GM21576 (cell line): ENCODE measurements at regions not wholly inside any gene's neighbourhood (a gene's known extent, or its start where the extent isn't known, plus 50 kb on each side); places are given as distances from the start of the nearest gene placed in this dataset.
"Not testable (repeated sequence)": the region's sequence is repeated elsewhere in the genome, so short reads cannot be mapped to it uniquely, and the experiment has no call there.

ENCODE experiments used
- ATAC-seq: cut with Tn5 transposase; IDR thresholded peaks from one replicate; pipeline ENCODE4 v1.9.1; 2021; ENCODE audit warnings: mild to moderate bottlenecking, moderate library complexity; ENCODE audit not compliant: unreplicated experiment

DNA sequence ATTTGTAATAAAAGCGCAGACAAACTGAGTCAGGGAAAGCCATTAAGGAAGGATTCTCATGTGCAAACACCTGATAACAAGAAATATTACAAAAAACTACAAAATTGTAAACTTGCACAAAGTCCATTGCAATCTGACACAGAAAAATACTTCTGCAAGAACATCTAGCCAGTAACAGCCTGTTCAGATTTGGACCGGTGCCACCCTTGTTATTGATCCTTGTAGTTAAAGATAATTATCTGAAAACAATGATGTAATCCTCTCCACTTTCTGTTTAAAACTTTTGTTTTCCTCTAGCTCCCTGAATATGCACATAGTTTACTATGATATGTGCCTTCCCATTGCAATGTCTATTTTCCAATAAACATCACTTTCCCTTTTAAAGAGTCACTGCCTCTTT is 1090.2 kb downstream of the PLOD2 start:
- ATAC-seq = no peak

DNA sequence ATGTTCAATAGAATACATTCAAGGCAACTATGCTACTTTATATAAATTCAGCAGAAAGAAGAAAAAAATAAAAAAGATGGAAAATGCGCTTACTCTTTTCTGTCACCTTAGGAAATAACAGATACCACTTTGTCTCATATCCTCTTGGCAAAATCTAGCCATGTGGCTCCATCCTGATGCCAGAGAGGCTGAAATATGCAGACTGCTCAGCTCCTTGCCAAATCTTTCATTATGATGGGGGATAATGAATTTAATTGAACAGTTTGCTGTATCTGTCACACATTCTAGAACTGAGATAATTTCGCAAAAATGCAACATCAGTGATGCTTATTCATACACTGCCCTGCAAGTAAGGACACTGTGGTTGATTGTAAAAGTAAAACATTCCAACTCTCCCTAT is 1081.5 kb downstream of the PLOD2 start:
- no peak for ATAC-seq

DNA sequence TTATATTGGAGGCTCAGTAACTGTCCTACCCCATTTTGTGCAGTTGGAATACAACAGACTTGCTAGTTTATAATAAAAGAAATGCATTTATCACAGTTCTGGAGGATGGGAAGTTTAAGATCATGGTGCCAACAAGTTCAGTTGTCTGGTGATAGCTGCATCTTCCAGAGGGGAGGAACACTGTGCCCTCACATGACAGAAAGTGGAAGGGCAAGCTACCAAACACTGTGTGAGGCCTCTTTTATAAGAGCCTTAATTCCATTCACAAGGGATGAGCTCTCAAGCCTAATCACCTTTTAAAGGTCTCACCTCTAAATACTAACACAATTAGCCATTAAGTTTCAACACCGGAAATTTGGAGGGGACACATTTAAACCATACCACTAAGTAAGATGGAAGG is 1073.9 kb downstream of the PLOD2 start:
- ATAC-seq = no peak

DNA sequence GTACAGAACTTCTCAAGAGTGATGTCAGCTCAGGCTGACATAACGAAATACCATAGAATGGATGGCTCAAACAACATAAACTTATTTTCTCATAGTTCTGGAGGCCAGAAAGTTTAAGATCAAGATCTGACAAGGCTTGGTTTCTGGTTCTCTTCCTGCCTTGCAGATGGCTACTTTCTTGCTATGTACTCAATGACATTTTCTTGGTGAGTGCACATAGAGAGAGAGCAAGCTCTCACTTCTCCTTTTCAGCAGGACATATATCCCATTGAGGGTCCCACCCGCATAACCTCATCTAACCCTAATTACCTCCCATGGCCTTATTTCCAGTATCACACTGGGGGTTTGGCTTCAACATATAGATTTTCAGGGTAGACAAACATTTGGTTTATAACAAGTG is 1072.1 kb downstream of the PLOD2 start:
- peak; percentile 68 for ATAC-seq

DNA sequence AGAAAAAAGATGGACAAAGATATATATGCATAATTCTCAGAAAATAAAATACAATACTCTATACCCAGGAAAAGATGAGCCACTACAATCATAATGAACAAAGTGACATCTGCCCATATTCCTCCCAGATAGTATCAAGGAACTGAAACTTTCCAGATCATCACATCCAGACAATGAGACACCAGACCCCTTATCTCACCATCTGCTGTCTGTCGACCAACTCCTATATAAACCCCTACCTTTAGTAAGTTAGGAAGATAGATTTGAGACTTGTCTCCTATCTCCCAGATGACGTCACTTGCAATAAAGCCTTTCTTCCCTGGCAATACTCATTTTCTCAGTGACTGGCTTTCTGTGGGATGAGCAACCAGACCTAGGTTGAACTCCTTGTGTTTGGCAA is 1071.6 kb downstream of the PLOD2 start:
- ATAC-seq = peak; percentile 23

DNA sequence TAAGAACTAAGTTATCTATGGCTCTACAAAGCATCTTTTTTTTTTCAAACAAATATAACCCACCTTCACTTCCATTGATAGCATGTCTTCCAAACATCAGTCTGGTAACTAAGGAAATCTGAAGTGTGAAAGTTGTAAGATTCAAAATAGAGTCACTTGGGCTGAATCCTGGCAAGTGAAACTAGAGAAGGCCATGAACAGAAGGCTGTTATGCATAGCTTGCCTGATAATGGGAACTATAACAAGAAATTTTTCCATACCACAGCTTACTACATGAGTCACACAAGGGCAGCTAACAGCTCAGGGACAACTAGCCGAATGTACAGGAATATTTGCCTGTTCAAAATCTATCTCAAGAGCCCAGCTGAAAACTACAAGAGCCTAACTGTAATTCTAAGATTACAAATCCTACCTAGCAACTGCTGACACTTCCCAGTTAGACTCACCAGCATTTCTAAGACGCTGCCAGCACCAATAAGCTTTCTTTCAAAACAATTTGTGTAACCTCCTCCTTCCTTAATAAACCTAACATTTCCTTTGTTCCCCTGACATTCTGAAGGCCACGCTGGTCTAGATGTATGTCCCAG is 1066.5 kb downstream of the PLOD2 start:
- peak; percentile 96 for ATAC-seq

DNA sequence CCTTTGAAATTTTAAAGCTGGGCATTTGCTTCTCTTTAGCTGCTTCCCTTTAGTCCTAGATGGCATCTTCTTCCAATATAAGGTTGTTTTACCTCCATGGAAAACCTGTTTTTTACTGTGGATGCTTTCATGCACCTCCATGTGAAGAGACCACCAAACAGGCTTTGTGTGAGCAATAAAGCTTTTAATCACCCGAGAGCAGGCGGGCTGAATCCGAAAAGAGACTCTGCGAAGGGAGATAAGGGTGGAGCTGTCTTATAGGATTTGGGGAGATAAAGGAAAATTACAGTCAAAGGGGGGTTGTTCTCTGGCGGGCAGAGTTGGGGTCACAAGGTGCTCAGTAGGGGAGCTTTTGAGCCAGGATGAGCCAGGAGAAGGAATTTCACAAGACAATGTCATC is 1049.8 kb downstream of the PLOD2 start:
- not testable (repeated sequence) for ATAC-seq

DNA sequence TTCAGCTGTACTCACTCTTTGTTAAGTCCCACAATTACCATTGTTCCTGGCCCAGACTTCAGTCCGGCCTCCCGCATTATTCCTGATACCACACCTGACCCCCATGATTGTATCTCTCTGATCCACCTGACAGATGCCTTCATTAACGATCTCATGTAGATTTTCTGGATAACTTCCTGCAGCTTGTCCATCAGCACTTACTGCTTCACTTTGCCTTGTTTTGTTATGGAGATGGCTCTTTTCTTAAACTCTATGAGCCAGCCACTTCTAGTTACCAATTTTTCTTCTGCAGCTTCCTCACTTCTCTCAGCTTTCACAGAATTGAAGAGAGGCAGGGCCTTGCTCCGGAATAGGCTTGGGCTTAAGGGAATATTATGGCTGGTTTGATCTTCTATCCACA is 1044.2 kb downstream of the PLOD2 start:
- ATAC-seq = no peak

DNA sequence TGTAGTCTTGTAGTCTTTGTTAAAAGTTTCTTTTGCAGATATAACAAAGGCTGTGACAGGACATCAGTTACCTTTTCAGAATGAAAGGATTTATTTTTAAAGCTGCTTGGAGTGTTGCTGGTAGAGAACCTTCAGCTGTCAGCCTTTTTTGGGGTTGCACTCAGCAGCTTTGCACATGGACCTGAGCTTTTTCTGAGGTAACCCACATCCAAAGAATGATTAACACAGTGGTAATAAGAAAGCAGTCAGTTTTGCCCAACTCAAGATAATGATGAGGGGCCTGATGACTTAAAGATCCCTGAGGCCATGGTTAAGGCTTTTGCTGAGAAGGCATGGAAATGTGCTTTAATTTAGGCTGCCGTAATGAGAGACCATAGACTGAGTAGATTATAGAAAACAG is 1042.7 kb downstream of the PLOD2 start:
- no peak for ATAC-seq

DNA sequence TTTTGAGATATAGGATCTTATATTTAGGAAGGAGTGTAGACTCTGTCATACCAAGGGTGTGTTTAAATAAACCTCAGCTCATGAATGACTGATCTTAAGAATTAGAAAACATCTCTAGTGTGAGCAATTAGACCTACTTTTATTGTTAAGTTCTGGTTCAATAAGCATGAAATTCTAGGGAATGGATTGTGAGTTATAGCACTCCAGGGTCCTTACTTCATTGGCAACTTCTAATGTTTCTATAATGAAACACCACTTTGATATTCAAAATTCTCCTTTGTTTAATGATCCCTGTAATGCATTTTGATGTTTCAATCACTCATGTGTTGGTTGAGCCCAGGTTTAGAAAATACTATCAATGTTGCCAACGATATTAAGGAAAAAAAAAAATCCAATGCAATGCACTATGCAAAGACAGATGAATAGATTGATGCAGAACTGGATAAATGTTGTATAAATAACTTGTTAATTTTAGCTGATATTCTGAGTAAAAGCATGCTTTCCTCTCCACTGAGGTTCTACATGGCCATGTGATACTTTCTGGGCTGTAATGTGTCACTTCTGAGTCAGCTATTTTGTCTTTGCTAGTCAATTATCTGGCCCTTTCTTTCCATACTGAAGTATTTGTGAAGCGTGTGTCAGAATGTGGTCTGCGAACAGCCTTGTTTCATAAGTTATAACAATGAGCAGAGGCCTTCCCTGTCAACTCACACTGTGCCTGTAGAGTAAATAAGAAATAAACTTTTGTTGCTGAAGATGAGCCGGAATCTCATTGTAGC is 1035.9 kb downstream of the PLOD2 start:
- ATAC-seq = no peak

DNA sequence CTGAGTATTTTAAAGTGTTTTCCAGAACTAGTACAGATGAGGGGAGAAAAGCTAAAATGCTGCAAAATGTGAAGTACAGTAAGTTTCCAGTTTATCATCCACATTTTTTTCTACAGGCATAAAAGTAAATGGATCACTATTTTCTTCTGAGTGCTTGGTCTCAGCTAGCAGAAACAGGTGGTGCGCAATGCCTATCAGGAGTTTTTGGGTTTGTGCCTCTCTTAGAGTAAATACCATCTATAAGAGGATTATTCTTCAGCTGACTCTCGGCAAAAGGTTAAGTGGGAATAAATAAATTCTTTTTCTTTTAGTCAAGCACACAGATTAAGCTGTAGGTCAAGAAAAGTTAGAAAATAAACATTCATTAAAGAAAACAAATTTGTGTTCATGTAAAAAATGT is 1027.7 kb downstream of the PLOD2 start:
- no peak for ATAC-seq

DNA sequence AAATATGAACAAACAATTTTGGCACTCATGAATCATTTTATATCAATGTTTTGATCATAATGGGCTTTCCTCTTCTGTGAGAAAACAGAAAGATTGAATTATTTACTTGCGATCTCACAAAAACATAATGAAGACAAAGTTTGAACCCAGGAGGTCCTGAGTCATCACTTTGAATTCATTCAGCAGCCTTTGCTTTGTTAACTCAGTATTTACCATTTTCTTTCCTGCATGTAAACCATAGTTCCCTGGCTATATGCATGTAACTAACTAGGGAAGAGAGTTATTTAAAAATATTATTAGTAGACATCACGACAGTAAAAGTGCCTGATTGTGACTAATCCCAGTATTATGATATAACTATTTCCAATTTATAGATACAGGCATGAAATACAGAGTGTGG is 1026.2 kb downstream of the PLOD2 start:
- no peak for ATAC-seq

DNA sequence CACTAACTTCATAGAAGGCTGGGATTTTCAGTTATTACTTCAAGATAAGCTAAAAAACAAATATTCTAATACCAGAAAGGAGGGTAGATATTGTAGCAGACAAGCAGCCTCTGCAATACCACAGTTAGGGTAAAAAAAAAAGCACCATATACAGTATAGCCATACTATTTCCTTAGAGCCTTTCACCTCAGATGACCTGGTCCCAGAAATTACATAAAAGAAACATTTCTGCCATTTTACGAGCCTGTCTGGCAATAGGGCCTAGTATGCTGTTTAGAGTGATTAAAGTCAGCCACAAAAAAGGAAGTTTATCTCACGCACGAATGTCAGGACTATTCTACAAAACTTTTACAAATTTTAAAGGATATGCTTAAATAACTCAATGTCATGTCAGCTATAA is 1016.6 kb downstream of the PLOD2 start:
- no peak for ATAC-seq

DNA sequence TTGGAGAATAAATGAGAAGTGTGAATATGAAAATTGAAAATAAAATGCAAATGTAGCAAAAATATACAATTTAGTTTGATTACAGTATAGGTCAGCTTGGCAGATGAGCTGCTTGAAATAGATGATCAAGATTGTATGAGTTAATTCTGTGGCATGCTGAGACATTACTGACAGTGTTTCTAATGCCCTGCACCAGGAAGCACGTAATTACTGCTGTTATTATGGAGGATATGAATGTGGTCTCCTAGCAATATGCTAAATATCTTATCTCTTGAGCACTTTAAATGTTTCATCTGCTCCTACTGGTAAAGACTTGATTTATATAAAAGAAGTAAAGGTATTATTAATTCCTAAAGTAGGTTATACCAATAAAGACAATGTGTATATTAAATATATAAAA is 1015.5 kb downstream of the PLOD2 start:
- no peak for ATAC-seq

DNA sequence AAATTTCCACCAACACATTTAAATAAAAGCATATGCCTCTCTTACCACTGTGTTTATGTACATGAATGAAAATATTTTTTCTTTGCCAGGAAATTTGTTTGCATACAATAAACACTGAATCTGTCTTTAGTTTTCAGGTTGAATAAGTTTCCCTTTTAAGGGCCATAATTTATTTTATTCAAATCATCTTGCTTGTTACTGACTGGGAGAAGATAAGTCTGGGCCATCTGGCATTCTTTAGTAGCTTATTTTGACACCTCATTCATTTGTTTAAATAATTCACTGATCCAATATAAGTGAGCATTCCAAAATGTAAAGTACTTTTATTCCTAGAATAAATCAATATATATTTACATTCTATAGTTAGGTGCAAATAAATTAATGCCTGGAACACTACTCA is 1001.3 kb downstream of the PLOD2 start:
- no peak for ATAC-seq

DNA sequence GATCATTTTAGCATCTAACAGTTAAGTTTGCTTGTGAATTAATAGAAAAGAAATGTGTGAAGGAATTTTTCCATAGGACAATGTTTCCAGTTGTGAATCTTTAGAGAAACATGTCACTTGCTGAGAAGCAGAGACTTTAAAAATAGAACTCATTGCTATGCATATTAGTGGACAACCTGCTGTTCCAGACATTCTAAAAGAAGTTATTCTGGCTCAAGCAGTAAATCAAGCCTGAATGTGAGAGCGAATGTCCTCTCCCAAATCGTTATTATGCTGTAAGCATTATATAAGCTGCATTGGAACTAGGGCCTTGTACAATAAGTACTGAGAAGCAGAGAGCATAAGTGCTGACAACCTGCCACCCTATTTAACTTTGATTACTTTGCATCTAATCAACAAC is 990.9 kb downstream of the PLOD2 start:
- no peak for ATAC-seq

DNA sequence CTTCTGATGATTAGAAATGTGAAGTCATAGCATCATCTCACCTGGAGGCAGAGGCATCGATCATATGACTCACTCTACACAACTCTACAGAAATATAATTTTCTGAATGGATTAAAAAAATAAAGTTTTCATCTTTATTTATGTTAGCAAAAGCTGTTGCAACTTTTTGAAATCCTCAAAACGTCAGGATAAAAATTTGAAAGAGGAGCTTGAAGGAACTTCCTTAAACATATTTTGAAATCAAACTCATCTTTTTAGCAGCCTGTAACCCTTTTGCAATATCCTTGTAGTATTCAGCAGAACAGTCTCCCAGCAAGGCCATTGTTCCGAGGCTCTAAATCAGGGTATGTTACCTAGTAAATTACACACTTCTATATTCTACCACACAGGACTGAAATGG is 985.4 kb downstream of the PLOD2 start:
- ATAC-seq = no peak

DNA sequence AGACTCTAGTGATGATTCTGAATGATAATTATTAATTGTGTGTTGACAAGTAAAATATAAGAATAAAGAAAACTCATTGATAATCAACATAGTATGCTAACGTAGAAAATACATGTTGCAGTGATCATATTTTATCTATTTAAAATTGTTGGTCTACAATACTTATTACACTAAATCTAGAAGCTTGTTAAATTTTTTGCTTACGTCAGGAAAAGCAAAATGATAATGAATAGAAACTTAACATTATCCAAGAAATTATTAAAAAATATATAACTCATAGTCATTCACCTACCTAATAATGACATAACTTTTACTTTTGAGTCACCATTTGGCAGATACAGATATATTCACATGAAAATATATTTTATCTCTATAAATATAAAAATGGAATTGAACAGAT is 984.1 kb downstream of the PLOD2 start:
- no peak for ATAC-seq

DNA sequence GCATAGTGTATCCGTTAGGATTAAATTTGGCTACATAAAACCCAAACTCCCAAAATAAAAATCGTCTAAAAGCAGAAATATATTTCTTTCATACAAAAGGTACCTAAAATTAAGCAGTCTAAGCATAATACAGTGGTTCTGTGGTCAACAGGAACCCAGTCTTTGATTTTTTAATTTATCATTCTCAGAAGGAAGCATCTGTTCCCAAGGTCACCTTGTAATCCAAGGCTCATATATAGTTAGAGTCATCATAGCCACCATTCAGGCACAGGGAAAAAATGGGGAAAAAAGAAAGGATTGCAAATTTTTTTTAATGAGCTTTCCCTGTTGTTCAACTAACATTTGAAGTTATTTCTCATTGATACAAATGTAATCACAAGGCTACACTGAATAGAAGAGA is 983.2 kb downstream of the PLOD2 start:
- no peak for ATAC-seq

DNA sequence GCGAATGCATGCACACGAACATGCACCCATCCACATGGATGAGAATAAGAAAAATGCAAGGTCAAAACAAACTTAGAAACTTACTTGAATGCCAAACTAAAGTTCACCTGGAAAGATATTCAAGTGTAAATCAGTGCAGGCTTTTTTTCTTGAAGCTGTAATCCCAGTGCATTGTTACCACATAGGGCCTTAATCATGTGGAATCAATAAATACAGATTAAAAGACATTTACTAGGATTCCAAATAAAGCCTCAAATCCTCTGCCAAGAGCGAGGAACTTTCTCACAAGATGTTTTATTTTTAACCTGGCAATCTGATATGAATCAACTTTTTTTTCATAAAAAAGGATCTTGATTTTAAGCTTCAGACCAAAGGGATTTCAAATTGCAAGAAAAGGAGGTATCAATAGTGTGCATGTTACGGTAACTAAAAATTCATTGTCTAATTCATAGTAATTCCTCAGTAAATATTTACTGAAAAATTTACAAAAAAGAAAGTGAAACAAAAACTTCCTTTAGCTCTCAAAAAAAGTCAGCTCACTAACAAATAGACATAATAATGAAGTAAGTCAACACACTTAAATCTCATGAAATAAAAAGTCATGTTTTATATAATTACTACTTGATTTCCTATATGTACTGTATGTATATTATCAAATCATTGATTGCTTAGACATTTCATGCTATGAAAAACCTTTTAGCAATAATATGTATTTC is 978.6 kb downstream of the PLOD2 start:
- ATAC-seq = no peak

DNA sequence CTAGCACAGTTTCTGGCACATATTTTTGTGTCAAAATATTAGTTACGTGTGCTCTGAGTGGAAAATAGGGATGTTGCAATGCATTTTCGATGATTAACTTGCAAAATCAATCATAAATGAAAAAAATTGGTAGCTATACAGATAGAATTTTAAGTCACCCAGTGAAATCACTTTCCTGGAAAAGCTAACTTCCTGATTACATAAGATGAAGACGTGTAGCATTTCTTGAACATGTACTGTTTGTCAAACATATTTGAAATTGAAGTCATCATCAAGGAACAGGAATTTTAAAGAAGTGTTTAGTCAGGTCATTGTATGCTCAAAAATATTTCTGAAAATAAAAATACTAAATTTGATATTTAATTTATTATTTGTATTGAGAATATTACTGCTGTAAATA is 977.7 kb downstream of the PLOD2 start:
- no peak for ATAC-seq

DNA sequence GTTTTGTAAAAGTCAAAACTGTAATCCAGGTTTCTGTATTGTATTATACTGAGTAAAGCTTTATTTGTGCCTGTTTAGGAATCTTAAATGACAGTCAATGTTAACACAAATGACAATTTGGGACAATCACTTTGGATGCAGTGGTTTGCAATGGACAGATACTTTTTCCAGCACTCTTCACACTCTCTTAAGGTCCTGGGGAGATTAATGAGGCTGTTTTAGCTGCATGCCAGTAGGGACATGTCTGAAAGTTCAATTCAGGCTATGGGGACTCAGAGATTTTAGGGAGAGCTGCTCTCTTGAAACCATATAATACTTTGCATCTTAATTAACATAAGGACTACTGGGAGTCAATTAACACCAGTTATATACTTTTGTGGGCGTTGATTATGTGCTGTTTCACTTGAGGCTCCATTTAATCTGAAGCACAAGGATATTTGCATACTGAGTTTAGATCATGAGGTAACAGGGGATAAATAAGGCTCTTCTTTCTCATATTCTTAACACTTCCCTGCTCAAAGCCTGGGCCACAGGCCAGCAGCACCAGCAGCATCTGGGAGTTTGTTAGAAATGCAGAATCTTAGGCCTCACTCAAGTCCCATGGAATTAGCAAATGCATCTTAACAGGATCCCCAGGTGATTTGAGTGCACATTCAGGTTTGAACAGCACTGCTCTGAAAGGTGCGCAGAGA is 972.8 kb downstream of the PLOD2 start:
- no peak for ATAC-seq
